Neural progenitor cell (in vitro differentiated cells): ENCODE measurements at regions not wholly inside any gene's neighbourhood (a gene's known extent, or its start where the extent isn't known, plus 50 kb on each side); places are given as distances from the start of the nearest gene placed in this dataset.

Source experiments
- EZH2 ChIP-seq: fragments of 200-600 bp; sonication (generic); IDR thresholded peaks from 2 replicates; pipeline ENCODE4 v1.6.1; 2017; ENCODE audit warnings: antibody characterized with exemption, mild to moderate bottlenecking, moderate library complexity
- EZH2phosphoT487 ChIP-seq: fragments of 200-600 bp; sonication (generic); IDR thresholded peaks from 2 replicates; pipeline ENCODE4 v1.6.1; 2017; ENCODE audit warnings: antibody characterized with exemption
- TF ChIP-seq, protein P1 (sequence below): fragments of 200-600 bp; sonication (generic); IDR thresholded peaks from 2 replicates; pipeline ENCODE4 v1.5.1; 2017; ENCODE audit warnings: antibody characterized with exemption, mild to moderate bottlenecking

DNA sequence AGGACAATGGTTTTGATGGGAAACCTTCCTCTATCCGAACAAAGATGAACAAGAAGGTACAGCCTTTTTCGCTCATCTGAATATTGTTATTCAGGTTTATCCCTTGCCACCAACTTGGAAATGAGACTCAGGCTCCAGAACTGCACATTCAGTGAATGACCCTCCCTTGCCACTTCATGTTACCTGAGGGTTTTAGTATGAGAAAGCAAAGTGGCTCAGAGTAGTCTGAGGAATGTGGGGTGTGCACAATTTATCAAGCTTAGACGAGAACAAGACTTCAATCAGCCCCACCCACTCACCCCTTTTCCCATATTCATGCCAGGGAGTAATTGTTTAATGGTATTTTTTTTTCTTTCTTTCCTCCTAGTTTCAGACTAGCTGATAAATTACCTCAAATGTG lies 265.3 kb upstream of the POU1F1 start:
- TF ChIP-seq EZH2phosphoT487 = no peak
- TF ChIP-seq, protein P1, sequence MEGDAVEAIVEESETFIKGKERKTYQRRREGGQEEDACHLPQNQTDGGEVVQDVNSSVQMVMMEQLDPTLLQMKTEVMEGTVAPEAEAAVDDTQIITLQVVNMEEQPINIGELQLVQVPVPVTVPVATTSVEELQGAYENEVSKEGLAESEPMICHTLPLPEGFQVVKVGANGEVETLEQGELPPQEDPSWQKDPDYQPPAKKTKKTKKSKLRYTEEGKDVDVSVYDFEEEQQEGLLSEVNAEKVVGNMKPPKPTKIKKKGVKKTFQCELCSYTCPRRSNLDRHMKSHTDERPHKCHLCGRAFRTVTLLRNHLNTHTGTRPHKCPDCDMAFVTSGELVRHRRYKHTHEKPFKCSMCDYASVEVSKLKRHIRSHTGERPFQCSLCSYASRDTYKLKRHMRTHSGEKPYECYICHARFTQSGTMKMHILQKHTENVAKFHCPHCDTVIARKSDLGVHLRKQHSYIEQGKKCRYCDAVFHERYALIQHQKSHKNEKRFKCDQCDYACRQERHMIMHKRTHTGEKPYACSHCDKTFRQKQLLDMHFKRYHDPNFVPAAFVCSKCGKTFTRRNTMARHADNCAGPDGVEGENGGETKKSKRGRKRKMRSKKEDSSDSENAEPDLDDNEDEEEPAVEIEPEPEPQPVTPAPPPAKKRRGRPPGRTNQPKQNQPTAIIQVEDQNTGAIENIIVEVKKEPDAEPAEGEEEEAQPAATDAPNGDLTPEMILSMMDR = no peak
- no peak for TF ChIP-seq EZH2
